ENCODE measurements at regions not wholly inside any gene's neighbourhood (a gene's known extent, or its start where the extent isn't known, plus 50 kb on each side); places are given as distances from the start of the nearest gene placed in this dataset.

GRCh38 chr5:155282503-155283107, 269.1 kb downstream of the KIF4B start:
- no peaks in the 10 kb centered on the region for H3K36me3 ChIP-seq (ENCODE audit: low read depth)
- no peak for DNase-seq
- no peaks in the 10 kb centered on the region for H4K20me1 ChIP-seq (ENCODE audit: insufficient read depth)
- no peaks in the 10 kb centered on the region for H3K79me2 ChIP-seq (ENCODE audit: low read depth)
- peaks cover 18% of the 10 kb centered on the region for H3K27me3 ChIP-seq (ENCODE audit: insufficient read depth, low read depth)
- CTCF ChIA-PET = interaction anchor here (0.5 kb wide), 1 partner anchor 20 kb away, joined by 3 read pairs; no protein-coding TSS in a partner anchor
- H3K4me3 ChIP-seq = no peak overlapping the region
- no peak overlapping the region for H3K4me2 ChIP-seq
- H3K4me1 ChIP-seq (replicated peaks; ENCODE audit: insufficient read depth) = no peaks in the 10 kb centered on the region
- H2AFZ ChIP-seq = no peak overlapping the region
- no peak overlapping the region for H3K27ac ChIP-seq
- intact Hi-C loops (cut with micrococcal nuclease; ENCODE audit: unreplicated experiment) = no loop called here
- POLR2A ChIA-PET (ENCODE audit: unreplicated experiment) = interaction anchor here (0.6 kb wide), 1 partner anchor 1430 kb away, joined by 3 read pairs; no protein-coding TSS in a partner anchor
- no peaks in the 10 kb centered on the region for H3F3A ChIP-seq (ENCODE audit: insufficient read depth, low read depth)
- no TSS peak for BruUV-seq (replicated peaks)
- TF ChIP-seq EZH2 (IDR thresholded peaks at IDR 0.05; ENCODE audit: low read depth) = no peak
- no peak for TF ChIP-seq CTCF (conservative IDR thresholded peaks at IDR 0.05)
- no peaks in the 10 kb centered on the region for H3K9me3 ChIP-seq (ENCODE audit: insufficient read depth, low read depth)
- no peaks in the 10 kb centered on the region for H3K9me2 ChIP-seq (ENCODE audit: insufficient read depth)

GRCh38 chr5:155285706-155286105, 272.2 kb downstream of the KIF4B start:
- H4K20me1 ChIP-seq (ENCODE audit: insufficient read depth) = no peaks in the 10 kb centered on the region
- TF ChIP-seq CTCF (conservative IDR thresholded peaks at IDR 0.05) (no peak), EZH2 (IDR thresholded peaks at IDR 0.05; ENCODE audit: low read depth) (no peak)
- no peak overlapping the region for H2AFZ ChIP-seq
- H3K27me3 ChIP-seq (ENCODE audit: insufficient read depth, low read depth) = peaks cover 18% of the 10 kb centered on the region
- H3K27ac ChIP-seq = no peak overlapping the region
- no peaks in the 10 kb centered on the region for H3K4me1 ChIP-seq (replicated peaks; ENCODE audit: insufficient read depth)
- no peaks in the 10 kb centered on the region for H3K36me3 ChIP-seq (ENCODE audit: low read depth)
- ChIA-PET POLR2A (ENCODE audit: unreplicated experiment) (no interaction called here), CTCF (no interaction called here)
- BruUV-seq (replicated peaks) = no TSS peak
- intact Hi-C loops (cut with micrococcal nuclease; ENCODE audit: unreplicated experiment) = no loop called here
- no peaks in the 10 kb centered on the region for H3K79me2 ChIP-seq (ENCODE audit: low read depth)
- no peak for DNase-seq
- no peaks in the 10 kb centered on the region for H3K9me2 ChIP-seq (ENCODE audit: insufficient read depth)
- H3K4me2 ChIP-seq = no peak overlapping the region
- H3K9me3 ChIP-seq (ENCODE audit: insufficient read depth, low read depth) = no peaks in the 10 kb centered on the region
- H3K4me3 ChIP-seq = no peak overlapping the region
- no peaks in the 10 kb centered on the region for H3F3A ChIP-seq (ENCODE audit: insufficient read depth, low read depth)

- TF ChIP-seq EZH2 (IDR thresholded peaks at IDR 0.05; ENCODE audit: low read depth) (no peak), CTCF (conservative IDR thresholded peaks at IDR 0.05) (no peak)
- Histone ChIP-seq H3K4me3 (no peak overlapping the region), H3K4me2 (no peak overlapping the region), H3K27ac (no peak overlapping the region), H3K9me2 (ENCODE audit: insufficient read depth) (no peaks in the 10 kb centered on the region), H3K27me3 (ENCODE audit: insufficient read depth, low read depth) (no peaks in the 10 kb centered on the region), H4K20me1 (ENCODE audit: insufficient read depth) (no peaks in the 10 kb centered on the region), H3K4me1 (replicated peaks; ENCODE audit: insufficient read depth) (no peaks in the 10 kb centered on the region), H2AFZ (no peak overlapping the region), H3K36me3 (ENCODE audit: low read depth) (no peaks in the 10 kb centered on the region), H3K79me2 (ENCODE audit: low read depth) (no peaks in the 10 kb centered on the region), H3F3A (ENCODE audit: insufficient read depth, low read depth) (no peaks in the 10 kb centered on the region), H3K9me3 (ENCODE audit: insufficient read depth, low read depth) (no peaks in the 10 kb centered on the region)
- no TSS peak for BruUV-seq (replicated peaks)
- intact Hi-C loops (cut with micrococcal nuclease; ENCODE audit: unreplicated experiment) = no loop called here
- DNase-seq = no peak
- ChIA-PET POLR2A (ENCODE audit: unreplicated experiment) (no interaction called here), CTCF (no interaction called here)
These were observed 277.4 kb downstream of the KIF4B start for GRCh38 chr5:155290937-155291336.

All from PC-9 (cell line).